Inflammatory macrophage (primary cell): ENCODE measurements at regions not wholly inside any gene's neighbourhood (a gene's known extent, or its start where the extent isn't known, plus 50 kb on each side); places are given as distances from the start of the nearest gene placed in this dataset.
"Not testable (repeated sequence)": the region's sequence is repeated elsewhere in the genome, so short reads cannot be mapped to it uniquely, and the experiment has no call there.

ENCODE experiments used
- DNase-seq, 2 donors: peaks; one replicate each; pipeline ENCODE4 v3.0.0-alpha.2; 2020 to 2022

GRCh38 chr6:120786682-120787081 is 547.6 kb downstream of the TBC1D32 start:
- DNase-seq, result no peak

GRCh38 chr6:120786256-120786655 is 548.0 kb downstream of the TBC1D32 start:
- no peak for DNase-seq

- DNase-seq, result no peak
These were observed 548.7 kb downstream of the TBC1D32 start for GRCh38 chr6:120785459-120786086.

GRCh38 chr6:120779441-120779840 is 554.8 kb downstream of the TBC1D32 start:
- no peak for DNase-seq

GRCh38 chr6:120775698-120776097 is 558.6 kb downstream of the TBC1D32 start:
- no peak for DNase-seq

- no peak for DNase-seq
These were observed 560.0 kb downstream of the TBC1D32 start for GRCh38 chr6:120774275-120774674.

- DNase-seq, result no peak
These were observed 563.3 kb downstream of the TBC1D32 start for GRCh38 chr6:120771019-120771418.

GRCh38 chr6:120764312-120764711 is 570.0 kb downstream of the TBC1D32 start:
- no peak for DNase-seq

GRCh38 chr6:120759570-120759969 is 574.7 kb downstream of the TBC1D32 start:
- DNase-seq, result no peak

GRCh38 chr6:120748574-120748973 is 585.7 kb downstream of the TBC1D32 start:
- DNase-seq, result not testable (repeated sequence)

GRCh38 chr6:120736740-120737139 is 597.5 kb downstream of the TBC1D32 start:
- DNase-seq, result no peak

- DNase-seq, result no peak
These were observed 598.6 kb downstream of the TBC1D32 start for GRCh38 chr6:120735641-120736040.

GRCh38 chr6:120711255-120711654 is 623.0 kb downstream of the TBC1D32 start:
- DNase-seq, result no peak

GRCh38 chr6:120700001-120700400 is 634.3 kb downstream of the TBC1D32 start:
- DNase-seq, result no peak

- no peak for DNase-seq
These were observed 647.8 kb downstream of the TBC1D32 start for GRCh38 chr6:120686492-120686891.

- no peak for DNase-seq
These were observed 652.1 kb downstream of the TBC1D32 start for GRCh38 chr6:120682145-120682544.

GRCh38 chr6:120681204-120681603 is 653.1 kb downstream of the TBC1D32 start:
- DNase-seq, result no peak

GRCh38 chr6:120675886-120676285 is 658.4 kb downstream of the TBC1D32 start:
- DNase-seq, result no peak

- DNase-seq, result no peak
These were observed 662.8 kb downstream of the TBC1D32 start for GRCh38 chr6:120671519-120671918.

- DNase-seq, result no peak
These were observed 681.8 kb downstream of the TBC1D32 start for GRCh38 chr6:120652506-120652905.

- no peak for DNase-seq
These were observed 685.6 kb downstream of the TBC1D32 start for GRCh38 chr6:120648713-120649112.

GRCh38 chr6:120646101-120646500 is 688.2 kb downstream of the TBC1D32 start:
- DNase-seq, result no peak

- DNase-seq, result no peak
These were observed 701.3 kb downstream of the TBC1D32 start for GRCh38 chr6:120632975-120633374.

- no peak for DNase-seq
These were observed 706.7 kb downstream of the TBC1D32 start for GRCh38 chr6:120627612-120628011.

- DNase-seq, result no peak
These were observed 712.1 kb downstream of the TBC1D32 start for GRCh38 chr6:120622127-120622631.
